ENCODE measurements at regions not wholly inside any gene's neighbourhood (a gene's known extent, or its start where the extent isn't known, plus 50 kb on each side); places are given as distances from the start of the nearest gene placed in this dataset.

- H3K36me3 Mint-ChIP-seq (ENCODE audit: low read depth) = no peaks in the 10 kb centered on the region
- WGBS, 2 experiments (ENCODE audit: insufficient coverage in 1 of 2, insufficient read length in 1 of 2) = 0% methylated on average over 1 of the region's 1 CpG; no CpG with 5 or more reads in 1 of the 2 experiments
- H3K9me3 Mint-ChIP-seq = peaks cover 22% of the 10 kb centered on the region
- no peak overlapping the region for H3K4me3 Mint-ChIP-seq
- Histone ChIP-seq H3K4me3 (ENCODE audit: low read length) (no peak overlapping the region), H3K9me3 (ENCODE audit: control insufficient read depth, low read length) (peaks cover 14% of the 10 kb centered on the region), H3K9ac (ENCODE audit: extremely low read depth, low read length, poor library complexity, severe bottlenecking) (no peak overlapping the region), H3K4me1 (ENCODE audit: control insufficient read depth, insufficient read depth, low read length) (no peaks in the 10 kb centered on the region), H3K27me3 (ENCODE audit: control insufficient read depth, insufficient read depth, low read length, poor library complexity, severe bottlenecking) (no peaks in the 10 kb centered on the region), H3K27ac (ENCODE audit: low read depth, low read length) (no peak overlapping the region), H3K36me3 (ENCODE audit: control insufficient read depth, insufficient read depth, low read length) (no peaks in the 10 kb centered on the region)
- H3K4me1 Mint-ChIP-seq = no peaks in the 10 kb centered on the region
- no peaks in the 10 kb centered on the region for H3K27me3 Mint-ChIP-seq (ENCODE audit: insufficient read depth)
- no peak overlapping the region for H3K27ac Mint-ChIP-seq
- no peak for TF ChIP-seq CTCF (conservative IDR thresholded peaks at IDR 0.05)
- no peak for DNase-seq
Observed at GRCh38 chr16:52851211-52851740, 201.4 kb downstream of the CHD9NB start.

GRCh38 chr16:52843381-52843780 lies 209.3 kb downstream of the CHD9NB start:
- Mint-ChIP-seq H3K27ac (no peak overlapping the region), H3K4me1 (no peaks in the 10 kb centered on the region), H3K4me3 (no peak overlapping the region), H3K27me3 (ENCODE audit: insufficient read depth) (no peaks in the 10 kb centered on the region), H3K9me3 (peaks cover 19% of the 10 kb centered on the region), H3K36me3 (ENCODE audit: low read depth) (no peaks in the 10 kb centered on the region)
- Histone ChIP-seq H3K27me3 (ENCODE audit: control insufficient read depth, insufficient read depth, low read length, poor library complexity, severe bottlenecking) (no peaks in the 10 kb centered on the region), H3K4me3 (ENCODE audit: low read length) (no peak overlapping the region), H3K27ac (ENCODE audit: low read depth, low read length) (no peak overlapping the region), H3K36me3 (ENCODE audit: control insufficient read depth, insufficient read depth, low read length) (no peaks in the 10 kb centered on the region), H3K4me1 (ENCODE audit: control insufficient read depth, insufficient read depth, low read length) (no peaks in the 10 kb centered on the region), H3K9ac (ENCODE audit: extremely low read depth, low read length, poor library complexity, severe bottlenecking) (no peak overlapping the region), H3K9me3 (ENCODE audit: control insufficient read depth, low read length) (no peaks in the 10 kb centered on the region)
- DNase-seq = no peak
- no peak for TF ChIP-seq CTCF (conservative IDR thresholded peaks at IDR 0.05)

GRCh38 chr16:52837251-52837650 lies 215.4 kb downstream of the CHD9NB start:
- H3K4me1 Mint-ChIP-seq = no peaks in the 10 kb centered on the region
- no peak overlapping the region for H3K27ac Mint-ChIP-seq
- Histone ChIP-seq H3K27ac (ENCODE audit: low read depth, low read length) (no peak overlapping the region), H3K36me3 (ENCODE audit: control insufficient read depth, insufficient read depth, low read length) (no peaks in the 10 kb centered on the region), H3K9ac (ENCODE audit: extremely low read depth, low read length, poor library complexity, severe bottlenecking) (no peak overlapping the region), H3K4me3 (ENCODE audit: low read length) (no peak overlapping the region), H3K9me3 (ENCODE audit: control insufficient read depth, low read length) (no peaks in the 10 kb centered on the region), H3K4me1 (ENCODE audit: control insufficient read depth, insufficient read depth, low read length) (no peaks in the 10 kb centered on the region), H3K27me3 (ENCODE audit: control insufficient read depth, insufficient read depth, low read length, poor library complexity, severe bottlenecking) (no peaks in the 10 kb centered on the region)
- no peak for DNase-seq
- 87 to 100% methylated on average over 1 to 3 of the region's 3 CpGs for WGBS, 2 experiments (ENCODE audit: insufficient coverage in 1 of 2, insufficient read length in 1 of 2)
- H3K4me3 Mint-ChIP-seq = no peak overlapping the region
- H3K9me3 Mint-ChIP-seq = no peaks in the 10 kb centered on the region
- no peaks in the 10 kb centered on the region for H3K36me3 Mint-ChIP-seq (ENCODE audit: low read depth)
- no peaks in the 10 kb centered on the region for H3K27me3 Mint-ChIP-seq (ENCODE audit: insufficient read depth)
- no peak for TF ChIP-seq CTCF (conservative IDR thresholded peaks at IDR 0.05)

Data from endodermal cell (in vitro differentiated cells).